ENCODE measurements at regions not wholly inside any gene's neighbourhood (a gene's known extent, or its start where the extent isn't known, plus 50 kb on each side); places are given as distances from the start of the nearest gene placed in this dataset.

DNA sequence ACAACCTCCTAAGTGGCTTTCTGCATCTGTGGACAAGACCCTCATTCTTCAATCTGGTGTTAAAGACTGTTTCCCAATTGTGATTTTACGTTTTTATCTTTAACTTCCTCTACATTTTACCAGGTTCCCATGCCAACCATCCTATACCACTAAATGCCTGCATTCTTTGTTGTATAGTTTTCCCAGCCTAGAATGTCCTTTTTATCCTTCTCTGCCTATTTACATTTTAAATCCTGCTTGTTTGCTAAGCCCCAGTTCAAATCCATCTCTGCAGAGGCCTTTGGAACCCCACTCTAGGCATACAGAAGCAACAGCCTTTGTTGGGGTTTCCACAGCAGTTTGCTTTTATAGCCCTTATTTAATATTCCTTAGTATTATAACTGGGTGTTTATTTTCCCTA, 325.1 kb upstream of the DDHD1 start:
- TF ChIP-seq POLR2A (IDR thresholded peaks at IDR 0.05): no peak
- TF ChIP-seq, protein P1, sequence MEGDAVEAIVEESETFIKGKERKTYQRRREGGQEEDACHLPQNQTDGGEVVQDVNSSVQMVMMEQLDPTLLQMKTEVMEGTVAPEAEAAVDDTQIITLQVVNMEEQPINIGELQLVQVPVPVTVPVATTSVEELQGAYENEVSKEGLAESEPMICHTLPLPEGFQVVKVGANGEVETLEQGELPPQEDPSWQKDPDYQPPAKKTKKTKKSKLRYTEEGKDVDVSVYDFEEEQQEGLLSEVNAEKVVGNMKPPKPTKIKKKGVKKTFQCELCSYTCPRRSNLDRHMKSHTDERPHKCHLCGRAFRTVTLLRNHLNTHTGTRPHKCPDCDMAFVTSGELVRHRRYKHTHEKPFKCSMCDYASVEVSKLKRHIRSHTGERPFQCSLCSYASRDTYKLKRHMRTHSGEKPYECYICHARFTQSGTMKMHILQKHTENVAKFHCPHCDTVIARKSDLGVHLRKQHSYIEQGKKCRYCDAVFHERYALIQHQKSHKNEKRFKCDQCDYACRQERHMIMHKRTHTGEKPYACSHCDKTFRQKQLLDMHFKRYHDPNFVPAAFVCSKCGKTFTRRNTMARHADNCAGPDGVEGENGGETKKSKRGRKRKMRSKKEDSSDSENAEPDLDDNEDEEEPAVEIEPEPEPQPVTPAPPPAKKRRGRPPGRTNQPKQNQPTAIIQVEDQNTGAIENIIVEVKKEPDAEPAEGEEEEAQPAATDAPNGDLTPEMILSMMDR (IDR thresholded peaks at IDR 0.05): no peak
